ENCODE measurements at regions not wholly inside any gene's neighbourhood (a gene's known extent, or its start where the extent isn't known, plus 50 kb on each side); places are given as distances from the start of the nearest gene placed in this dataset.

GRCh38 chrX:25198891-25199290 is 183.1 kb upstream of the ARX start:
- Mint-ChIP-seq H3K9me3 (ENCODE audit: unreplicated experiment) (no peaks in the 10 kb centered on the region), H3K27me3 (ENCODE audit: unreplicated experiment) (no peaks in the 10 kb centered on the region), H3K27ac (ENCODE audit: unreplicated experiment) (no peak overlapping the region), H3K36me3 (ENCODE audit: low read depth, unreplicated experiment) (no peaks in the 10 kb centered on the region), H3K4me1 (ENCODE audit: unreplicated experiment) (no peaks in the 10 kb centered on the region), H3K4me3 (ENCODE audit: unreplicated experiment) (no peak overlapping the region)
- no peak for DNase-seq (ENCODE audit: low spot score)
- TF ChIP-seq CTCF (IDR thresholded peaks at IDR 0.05; ENCODE audit: unreplicated experiment): no peak

- Mint-ChIP-seq H3K27me3 (ENCODE audit: unreplicated experiment) (no peaks in the 10 kb centered on the region), H3K36me3 (ENCODE audit: low read depth, unreplicated experiment) (no peaks in the 10 kb centered on the region), H3K27ac (ENCODE audit: unreplicated experiment) (no peak overlapping the region), H3K4me1 (ENCODE audit: unreplicated experiment) (no peaks in the 10 kb centered on the region), H3K9me3 (ENCODE audit: unreplicated experiment) (no peaks in the 10 kb centered on the region), H3K4me3 (ENCODE audit: unreplicated experiment) (no peak overlapping the region)
- DNase-seq (ENCODE audit: low spot score): no peak
- TF ChIP-seq CTCF (IDR thresholded peaks at IDR 0.05; ENCODE audit: unreplicated experiment): no peak
Observed at GRCh38 chrX:25198253-25198652, 182.5 kb upstream of the ARX start.

GRCh38 chrX:25196221-25196620 is 180.5 kb upstream of the ARX start:
- no peaks in the 10 kb centered on the region for H3K27me3 Mint-ChIP-seq (ENCODE audit: unreplicated experiment)
- no peaks in the 10 kb centered on the region for H3K4me1 Mint-ChIP-seq (ENCODE audit: unreplicated experiment)
- H3K4me3 Mint-ChIP-seq (ENCODE audit: unreplicated experiment): no peak overlapping the region
- H3K36me3 Mint-ChIP-seq (ENCODE audit: low read depth, unreplicated experiment): no peaks in the 10 kb centered on the region
- no peak for TF ChIP-seq CTCF (IDR thresholded peaks at IDR 0.05; ENCODE audit: unreplicated experiment)
- no peak overlapping the region for H3K27ac Mint-ChIP-seq (ENCODE audit: unreplicated experiment)
- DNase-seq (ENCODE audit: low spot score): no peak
- H3K9me3 Mint-ChIP-seq (ENCODE audit: unreplicated experiment): no peaks in the 10 kb centered on the region

GRCh38 chrX:25191403-25191802 is 175.6 kb upstream of the ARX start:
- Mint-ChIP-seq H3K27ac (ENCODE audit: unreplicated experiment) (no peak overlapping the region), H3K36me3 (ENCODE audit: low read depth, unreplicated experiment) (no peaks in the 10 kb centered on the region), H3K9me3 (ENCODE audit: unreplicated experiment) (no peaks in the 10 kb centered on the region), H3K27me3 (ENCODE audit: unreplicated experiment) (no peaks in the 10 kb centered on the region), H3K4me1 (ENCODE audit: unreplicated experiment) (no peaks in the 10 kb centered on the region), H3K4me3 (ENCODE audit: unreplicated experiment) (no peak overlapping the region)
- DNase-seq (ENCODE audit: low spot score): no peak
- no peak for TF ChIP-seq CTCF (IDR thresholded peaks at IDR 0.05; ENCODE audit: unreplicated experiment)

- H3K9me3 Mint-ChIP-seq (ENCODE audit: unreplicated experiment): no peaks in the 10 kb centered on the region
- no peak overlapping the region for H3K27ac Mint-ChIP-seq (ENCODE audit: unreplicated experiment)
- H3K4me3 Mint-ChIP-seq (ENCODE audit: unreplicated experiment): no peak overlapping the region
- peaks cover 1% of the 10 kb centered on the region for H3K27me3 Mint-ChIP-seq (ENCODE audit: unreplicated experiment)
- H3K36me3 Mint-ChIP-seq (ENCODE audit: low read depth, unreplicated experiment): no peaks in the 10 kb centered on the region
- H3K4me1 Mint-ChIP-seq (ENCODE audit: unreplicated experiment): no peaks in the 10 kb centered on the region
- no peak for TF ChIP-seq CTCF (IDR thresholded peaks at IDR 0.05; ENCODE audit: unreplicated experiment)
- DNase-seq (ENCODE audit: low spot score): no peak
Observed at GRCh38 chrX:25181775-25182174, 166.0 kb upstream of the ARX start.

Measured in endothelial cell (in vitro differentiated cells).